Endothelial cell of umbilical vein (primary cell): ENCODE measurements at regions not wholly inside any gene's neighbourhood (a gene's known extent, or its start where the extent isn't known, plus 50 kb on each side); places are given as distances from the start of the nearest gene placed in this dataset.

Source experiments
- BruUV-seq: library from RNA; stranded (reverse); fragments of 400-500 nt; replicated peaks from 2 replicates; lab custom pipeline; 2021; lab: Mats Ljungman, UMichigan
- CTCF ChIA-PET: fragments of 300-600, 350-600 bp; sonication (Branson Sonifier 250); formaldehyde crosslinking; loops from one replicate; lab custom pipeline; 2021; ENCODE audit warnings: antibody characterized with exemption, inconsistent platforms; lab: Charles Lee
- POLR2A ChIA-PET: fragments of 300-600, 350-600 bp; sonication (Branson Sonifier 250); formaldehyde crosslinking; loops from one replicate; lab custom pipeline; 2021; ENCODE audit warnings: antibody characterized with exemption, inconsistent platforms; lab: Charles Lee
- DNase-seq: peaks from one replicate; pipeline ENCODE4 v3.0.0-alpha.2; 2011; ENCODE audit warnings: low read depth, low spot score
- FAIRE-seq: peaks from 2 replicates; lab custom pipeline; 2011; peaks lifted over from hg19 to GRCh38; lab: Jason Lieb, UNC
- H2AFZ ChIP-seq: 2 replicates; pipeline ENCODE4 v1.6.0; 2012; ENCODE audit warnings: low read depth, low read length, control low read depth, inconsistent platforms
- H3K27ac ChIP-seq: 2 replicates; pipeline ENCODE4 v1.5.1; 2011; ENCODE audit warnings: low read depth, mild to moderate bottlenecking, control low read depth, low read length, moderate library complexity; ENCODE audit not compliant: insufficient read depth
- H3K27me3 ChIP-seq, 2 experiments: 2 replicates each; pipeline versions ENCODE4 v1.6.0 to v1.6.1; 2011; ENCODE audit warnings: low read length in 2 of 2, mixed read lengths in 1 of 2; ENCODE audit not compliant: control insufficient read depth in 2 of 2, insufficient read depth in 2 of 2
- H3K36me3 ChIP-seq, 2 experiments: 2 replicates in 1 of 2; 3 replicates in 1 of 2; pipeline ENCODE4 v1.5.1; 2011; ENCODE audit warnings: low read length in 2 of 2, mild to moderate bottlenecking in 1 of 2, moderate library complexity in 1 of 2; ENCODE audit not compliant: control insufficient read depth in 2 of 2, insufficient read depth in 2 of 2; ENCODE audit errors: extremely low read depth in 1 of 2
- H3K4me1 ChIP-seq: 3 replicates; pipeline ENCODE4 v1.5.1; 2011; ENCODE audit warnings: mild to moderate bottlenecking, low read length; ENCODE audit not compliant: control insufficient read depth, insufficient read depth; ENCODE audit errors: extremely low read depth
- H3K4me2 ChIP-seq: 2 replicates; pipeline ENCODE4 v1.6.1; 2011; ENCODE audit warnings: low read length, control low read depth, mixed read lengths; ENCODE audit not compliant: insufficient read depth
- H3K4me3 ChIP-seq, 3 experiments: fragments of 200-600 bp in 1 of 3; sonication (generic), shearing (Covaris generic) in 1 of 3; replicated peaks in 1 of 3; 2 replicates each; pipeline ENCODE4 v1.5.1; 2011 to 2016; ENCODE audit warnings: control low read depth in 3 of 3, low read length in 3 of 3, mild to moderate bottlenecking in 2 of 3, inconsistent platforms in 1 of 3, low read depth in 1 of 3, moderate library complexity in 1 of 3; ENCODE audit not compliant: insufficient read depth in 1 of 3
- H3K79me2 ChIP-seq: 2 replicates; pipeline ENCODE4 v1.6.0; 2012; ENCODE audit warnings: low read length, inconsistent platforms; ENCODE audit not compliant: control insufficient read depth, insufficient read depth
- H3K9ac ChIP-seq: replicated peaks from 2 replicates; pipeline ENCODE3; 2011; ENCODE audit warnings: low read length, control low read depth; ENCODE audit not compliant: insufficient read depth; ENCODE audit errors: extremely low read depth
- H3K9me1 ChIP-seq: replicated peaks from 3 replicates; pipeline ENCODE4 v1.6.0; 2011; ENCODE audit warnings: mild to moderate bottlenecking, low read length; ENCODE audit not compliant: control insufficient read depth, insufficient read depth; ENCODE audit errors: extremely low read depth
- H3K9me3 ChIP-seq: replicated peaks from 2 replicates; pipeline ENCODE4 v1.5.1; 2012; ENCODE audit warnings: low read length, inconsistent platforms; ENCODE audit not compliant: control insufficient read depth, insufficient read depth
- H4K20me1 ChIP-seq: replicated peaks from 2 replicates; pipeline ENCODE3; 2011; ENCODE audit warnings: mild to moderate bottlenecking, low read length; ENCODE audit not compliant: control insufficient read depth, insufficient read depth; ENCODE audit errors: extremely low read depth
- EZH2 ChIP-seq: IDR thresholded peaks from 2 replicates; pipeline ENCODE4 v1.6.1; 2012; ENCODE audit warnings: borderline replicate concordance, low read depth, mild to moderate bottlenecking, moderate library complexity, low read length, inconsistent platforms; ENCODE audit not compliant: severe bottlenecking
- FOS ChIP-seq: IDR thresholded peaks from 2 replicates; pipeline ENCODE4 v1.6.1; 2011; ENCODE audit warnings: mild to moderate bottlenecking, low read length, moderate library complexity, borderline replicate concordance; ENCODE audit not compliant: insufficient read depth
- GATA2 ChIP-seq: IDR thresholded peaks from 2 replicates; pipeline ENCODE4 v1.7.0; 2011; ENCODE audit warnings: low read depth, mild to moderate bottlenecking, moderate library complexity, mixed read lengths, low read length; ENCODE audit not compliant: insufficient read length, insufficient read depth
- JUN ChIP-seq: IDR thresholded peaks from 2 replicates; pipeline ENCODE4 v1.6.1; 2011; ENCODE audit warnings: borderline replicate concordance, low read depth; ENCODE audit not compliant: insufficient read length, insufficient read depth
- MAX ChIP-seq: IDR thresholded peaks from 2 replicates; pipeline ENCODE4 v1.6.1; 2011; ENCODE audit not compliant: insufficient read depth, insufficient read length
- MYC ChIP-seq: IDR thresholded peaks from one replicate; pipeline ENCODE4 v1.6.1; 2011; ENCODE audit warnings: mild to moderate bottlenecking, low read depth, low read length
- POLR2A ChIP-seq: IDR thresholded peaks from 2 replicates; pipeline ENCODE4 v1.6.1; 2012; ENCODE audit warnings: low read depth, mild to moderate bottlenecking, control low read depth, low read length
- POLR2AphosphoS5 ChIP-seq: IDR thresholded peaks from 2 replicates; pipeline ENCODE4 v1.6.1; 2012; ENCODE audit warnings: low read depth, mild to moderate bottlenecking, control low read depth, low read length, moderate library complexity; ENCODE audit not compliant: insufficient read depth
- dilution Hi-C: fragments of 300-500 bp; cut with MboI; formaldehyde crosslinking; loops from one replicate; pipeline ENCODE4 v1.15.0; 2019; ENCODE audit warnings: low sequenced_read_pairs; ENCODE audit not compliant: extremely low pct_ligation_motif_present
- intact Hi-C: fragments of 100-400 bp; cut with micrococcal nuclease; formaldehyde crosslinking; loops from one replicate; pipeline ENCODE4 v1.10.0; 2022
- TF ChIP-seq, protein P1 (sequence below), 2 donors: IDR thresholded peaks; 1 replicate in 1 of 2; 2 replicates in 1 of 2; pipeline ENCODE4 v1.5.1; 2011; ENCODE audit warnings: low read length in 2 of 2, mild to moderate bottlenecking in 2 of 2, moderate library complexity in 2 of 2, control low read depth in 1 of 2, inconsistent platforms in 1 of 2, low read depth in 1 of 2; ENCODE audit not compliant: insufficient read depth in 1 of 2; ENCODE audit errors: extremely low read depth in 1 of 2

- no peak overlapping the region for H3K9ac ChIP-seq
- no peaks in the 10 kb centered on the region for H3K4me1 ChIP-seq
- H3K4me2 ChIP-seq, result no peak overlapping the region
- ChIA-PET CTCF (no interaction called here), POLR2A (no interaction called here)
- no peaks in the 10 kb centered on the region for H4K20me1 ChIP-seq
- H3K79me2 ChIP-seq, result no peaks in the 10 kb centered on the region
- dilution Hi-C loops, result no loop called here
- no peak overlapping the region for H3K4me3 ChIP-seq
- TF ChIP-seq POLR2A (no peak), GATA2 (no peak), MAX (no peak), MYC (no peak), FOS (no peak), JUN (no peak), EZH2 (no peak), POLR2AphosphoS5 (no peak)
- TF ChIP-seq, protein P1, sequence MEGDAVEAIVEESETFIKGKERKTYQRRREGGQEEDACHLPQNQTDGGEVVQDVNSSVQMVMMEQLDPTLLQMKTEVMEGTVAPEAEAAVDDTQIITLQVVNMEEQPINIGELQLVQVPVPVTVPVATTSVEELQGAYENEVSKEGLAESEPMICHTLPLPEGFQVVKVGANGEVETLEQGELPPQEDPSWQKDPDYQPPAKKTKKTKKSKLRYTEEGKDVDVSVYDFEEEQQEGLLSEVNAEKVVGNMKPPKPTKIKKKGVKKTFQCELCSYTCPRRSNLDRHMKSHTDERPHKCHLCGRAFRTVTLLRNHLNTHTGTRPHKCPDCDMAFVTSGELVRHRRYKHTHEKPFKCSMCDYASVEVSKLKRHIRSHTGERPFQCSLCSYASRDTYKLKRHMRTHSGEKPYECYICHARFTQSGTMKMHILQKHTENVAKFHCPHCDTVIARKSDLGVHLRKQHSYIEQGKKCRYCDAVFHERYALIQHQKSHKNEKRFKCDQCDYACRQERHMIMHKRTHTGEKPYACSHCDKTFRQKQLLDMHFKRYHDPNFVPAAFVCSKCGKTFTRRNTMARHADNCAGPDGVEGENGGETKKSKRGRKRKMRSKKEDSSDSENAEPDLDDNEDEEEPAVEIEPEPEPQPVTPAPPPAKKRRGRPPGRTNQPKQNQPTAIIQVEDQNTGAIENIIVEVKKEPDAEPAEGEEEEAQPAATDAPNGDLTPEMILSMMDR (IDR thresholded peaks at IDR 0.05; ENCODE audit: extremely low read depth in 1 of 2, insufficient read depth in 1 of 2, low read depth in 1 of 2, low read length in 2 of 2), result no peak
- no peaks in the 10 kb centered on the region for H3K36me3 ChIP-seq
- no peaks in the 10 kb centered on the region for H3K27me3 ChIP-seq
- H3K9me1 ChIP-seq, result no peaks in the 10 kb centered on the region
- no peak overlapping the region for H2AFZ ChIP-seq
- no peaks in the 10 kb centered on the region for H3K9me3 ChIP-seq
- DNase-seq (no peak), FAIRE-seq (no peak)
- no peak overlapping the region for H3K27ac ChIP-seq
- intact Hi-C loops, result no loop called here
- BruUV-seq, result no TSS peak
Measured at GRCh38 chr5:66503203-66503789, 92.9 kb upstream of the MAST4 start.
